ENCODE measurements at regions not wholly inside any gene's neighbourhood (a gene's known extent, or its start where the extent isn't known, plus 50 kb on each side); places are given as distances from the start of the nearest gene placed in this dataset.

DNA sequence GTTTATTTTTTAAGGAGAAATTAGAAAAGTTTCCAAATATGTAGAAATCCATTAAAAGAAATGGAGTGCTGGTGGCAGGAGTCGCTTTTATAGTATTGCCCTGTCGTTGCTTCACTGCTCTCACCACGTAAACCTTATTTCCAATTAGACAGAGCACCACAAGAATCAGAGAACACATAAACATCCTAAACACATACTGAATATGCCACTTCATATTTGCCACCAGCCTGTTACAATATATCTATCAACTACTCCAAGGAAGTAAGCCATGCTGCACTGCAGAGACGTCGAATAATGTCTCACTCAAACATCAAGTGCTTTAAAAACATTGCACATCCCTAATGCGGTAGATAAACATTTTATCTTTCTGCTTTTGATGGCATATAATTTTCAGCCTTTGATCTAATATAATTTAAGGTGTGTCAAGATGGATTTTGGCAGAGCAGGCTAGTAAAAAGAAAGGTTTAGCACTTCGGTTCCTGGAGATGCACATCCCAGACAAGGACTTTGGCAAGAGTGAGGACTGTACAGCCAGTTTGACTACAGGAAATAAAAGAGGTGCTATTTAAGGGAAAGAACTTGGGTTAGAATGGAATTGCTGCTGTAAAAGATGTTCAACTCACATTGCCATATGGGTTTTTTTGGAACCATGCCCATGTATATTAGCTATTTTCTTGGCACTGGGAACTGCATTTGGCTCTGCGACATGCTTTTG lies 932.3 kb downstream of the EFNB2 start:
- H3K4me1 ChIP-seq = peaks cover 0 to 10% (median 9%) of the 10 kb centered on the region in 4 donors
- intact Hi-C loops (cut with DNase I) = no loop called here
- no peak overlapping the region for H3K27ac ChIP-seq
- DNase-seq = no peak
- H3K27me3 ChIP-seq = no peaks in the 10 kb centered on the region
- no peaks in the 10 kb centered on the region for H3K9me3 ChIP-seq
- WGBS, 2 donors = 15 to 63% methylated on average over 8 of the region's 8 CpGs
- no peaks in the 10 kb centered on the region for H3K36me3 ChIP-seq
- no peak for TF ChIP-seq EP300 (IDR thresholded peaks at IDR 0.05)
- TF ChIP-seq, protein P1, sequence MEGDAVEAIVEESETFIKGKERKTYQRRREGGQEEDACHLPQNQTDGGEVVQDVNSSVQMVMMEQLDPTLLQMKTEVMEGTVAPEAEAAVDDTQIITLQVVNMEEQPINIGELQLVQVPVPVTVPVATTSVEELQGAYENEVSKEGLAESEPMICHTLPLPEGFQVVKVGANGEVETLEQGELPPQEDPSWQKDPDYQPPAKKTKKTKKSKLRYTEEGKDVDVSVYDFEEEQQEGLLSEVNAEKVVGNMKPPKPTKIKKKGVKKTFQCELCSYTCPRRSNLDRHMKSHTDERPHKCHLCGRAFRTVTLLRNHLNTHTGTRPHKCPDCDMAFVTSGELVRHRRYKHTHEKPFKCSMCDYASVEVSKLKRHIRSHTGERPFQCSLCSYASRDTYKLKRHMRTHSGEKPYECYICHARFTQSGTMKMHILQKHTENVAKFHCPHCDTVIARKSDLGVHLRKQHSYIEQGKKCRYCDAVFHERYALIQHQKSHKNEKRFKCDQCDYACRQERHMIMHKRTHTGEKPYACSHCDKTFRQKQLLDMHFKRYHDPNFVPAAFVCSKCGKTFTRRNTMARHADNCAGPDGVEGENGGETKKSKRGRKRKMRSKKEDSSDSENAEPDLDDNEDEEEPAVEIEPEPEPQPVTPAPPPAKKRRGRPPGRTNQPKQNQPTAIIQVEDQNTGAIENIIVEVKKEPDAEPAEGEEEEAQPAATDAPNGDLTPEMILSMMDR (IDR thresholded peaks at IDR 0.05) = no peak
- no peak for TF ChIP-seq POLR2AphosphoS5 (IDR thresholded peaks at IDR 0.05)
- no peak for TF ChIP-seq POLR2A (IDR thresholded peaks at IDR 0.05)
- H3K4me3 ChIP-seq = no peak overlapping the region

GRCh38 chr13:105599477-105600037 lies 935.9 kb downstream of the EFNB2 start:
- no peak for DNase-seq
- Histone ChIP-seq H3K4me1 (peaks cover 0 to 10% (median 9%) of the 10 kb centered on the region in 4 donors), H3K4me3 (no peak overlapping the region), H3K27ac (no peak overlapping the region), H3K9me3 (no peaks in the 10 kb centered on the region), H3K27me3 (no peaks in the 10 kb centered on the region), H3K36me3 (no peaks in the 10 kb centered on the region)
- TF ChIP-seq POLR2A (IDR thresholded peaks at IDR 0.05) = no peak
- TF ChIP-seq POLR2AphosphoS5 (IDR thresholded peaks at IDR 0.05) = no peak
- no peak for TF ChIP-seq EP300 (IDR thresholded peaks at IDR 0.05)
- TF ChIP-seq, protein P1 (IDR thresholded peaks at IDR 0.05) = no peak
- WGBS, 2 donors = 78 to 79% methylated on average over 6 of the region's 6 CpGs
- intact Hi-C loops (cut with DNase I) = no loop called here

- Histone ChIP-seq H3K4me3 (no peak overlapping the region), H3K27me3 (no peaks in the 10 kb centered on the region), H3K36me3 (no peaks in the 10 kb centered on the region), H3K4me1 (peaks cover 0 to 10% (median 9%) of the 10 kb centered on the region in 4 donors), H3K27ac (no peak overlapping the region), H3K9me3 (no peaks in the 10 kb centered on the region)
- no peak for TF ChIP-seq POLR2AphosphoS5 (IDR thresholded peaks at IDR 0.05)
- TF ChIP-seq, protein P1 (IDR thresholded peaks at IDR 0.05) = no peak
- TF ChIP-seq EP300 (IDR thresholded peaks at IDR 0.05) = no peak
- no peak for TF ChIP-seq POLR2A (IDR thresholded peaks at IDR 0.05)
- no peak for DNase-seq
- 87 to 92% methylated on average over 2 of the region's 2 CpGs for WGBS, 2 donors
- intact Hi-C loops (cut with DNase I) = no loop called here
Measured at GRCh38 chr13:105598529-105598928, 936.9 kb downstream of the EFNB2 start.

DNA sequence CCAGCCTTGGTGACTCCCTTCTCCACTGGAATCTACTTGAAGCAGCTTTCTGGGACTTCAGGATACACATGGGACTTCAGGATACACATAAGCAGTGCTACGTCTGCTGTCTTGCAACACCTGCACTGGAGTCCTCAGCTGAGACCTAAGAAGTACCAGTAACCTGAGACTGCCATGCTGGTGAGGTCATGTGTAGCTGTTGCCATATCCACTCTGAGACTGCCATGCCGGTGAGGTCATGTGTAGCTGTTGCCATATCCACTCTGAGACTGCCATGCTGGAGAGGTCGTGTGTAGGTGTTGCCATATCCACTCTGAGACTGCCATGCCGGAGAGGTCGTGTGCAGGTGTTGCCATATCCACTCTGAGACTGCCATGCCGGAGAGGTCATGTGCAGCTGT lies 937.9 kb downstream of the EFNB2 start:
- no peaks in the 10 kb centered on the region for H3K9me3 ChIP-seq
- H3K27ac ChIP-seq = no peak overlapping the region
- no peak overlapping the region for H3K4me3 ChIP-seq
- no peak for TF ChIP-seq EP300 (IDR thresholded peaks at IDR 0.05)
- TF ChIP-seq POLR2AphosphoS5 (IDR thresholded peaks at IDR 0.05) = no peak
- no peak for TF ChIP-seq POLR2A (IDR thresholded peaks at IDR 0.05)
- TF ChIP-seq, protein P1 (IDR thresholded peaks at IDR 0.05) = no peak
- peaks cover 0 to under 1% (median 0%) of the 10 kb centered on the region in 4 donors for H3K4me1 ChIP-seq
- no peak for DNase-seq
- no peaks in the 10 kb centered on the region for H3K36me3 ChIP-seq
- WGBS, 2 donors = 92 to 94% methylated on average over 6 of the region's 6 CpGs
- no peaks in the 10 kb centered on the region for H3K27me3 ChIP-seq
- intact Hi-C loops (cut with DNase I) = no loop called here
